ENCODE measurements at regions not wholly inside any gene's neighbourhood (a gene's known extent, or its start where the extent isn't known, plus 50 kb on each side); places are given as distances from the start of the nearest gene placed in this dataset.
A peak's percentile ranks its signal among the peaks of the same experiment; 100 is the strongest.
"Not testable (repeated sequence)": the region's sequence is repeated elsewhere in the genome, so short reads cannot be mapped to it uniquely, and the experiment has no call there.

DNA sequence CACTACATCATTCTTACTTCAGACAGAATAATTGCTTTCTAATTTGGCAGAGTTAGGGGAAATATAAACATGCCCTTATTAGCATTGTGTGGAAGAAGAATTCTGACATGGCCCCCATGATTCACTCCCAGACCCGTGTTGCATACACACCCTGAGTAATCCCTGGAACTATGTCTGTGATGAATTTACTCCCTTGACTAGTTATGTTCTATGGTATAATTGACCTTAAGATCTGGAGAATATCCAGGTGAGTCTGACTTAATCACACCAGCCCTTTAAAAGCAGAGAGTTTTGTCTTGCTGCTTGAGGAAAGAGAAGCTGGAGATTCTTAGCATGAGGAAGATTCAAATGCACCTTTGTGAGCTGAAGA, 262.9 kb downstream of the SOX4 start:
- DNase-seq: no peak

DNA sequence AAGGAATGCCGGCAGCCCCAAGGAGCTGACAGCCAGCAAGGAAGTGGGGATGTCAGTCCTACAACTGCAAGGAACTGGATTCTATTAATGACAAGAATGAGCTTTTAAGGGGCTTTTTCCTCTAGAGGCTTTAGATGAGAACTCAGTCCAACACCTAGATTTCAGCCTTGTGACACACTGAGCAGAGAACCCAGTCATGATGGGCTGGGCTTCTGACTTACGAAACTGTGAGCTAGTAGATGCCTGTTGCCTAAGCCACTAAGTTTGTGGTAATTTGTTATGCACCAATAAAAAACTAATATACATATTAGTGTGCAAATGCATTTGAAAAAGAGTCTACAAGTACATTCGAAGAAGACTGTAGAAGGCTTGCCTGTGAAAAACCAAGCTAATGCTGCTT, 263.3 kb downstream of the SOX4 start:
- DNase-seq: no peak

DNA sequence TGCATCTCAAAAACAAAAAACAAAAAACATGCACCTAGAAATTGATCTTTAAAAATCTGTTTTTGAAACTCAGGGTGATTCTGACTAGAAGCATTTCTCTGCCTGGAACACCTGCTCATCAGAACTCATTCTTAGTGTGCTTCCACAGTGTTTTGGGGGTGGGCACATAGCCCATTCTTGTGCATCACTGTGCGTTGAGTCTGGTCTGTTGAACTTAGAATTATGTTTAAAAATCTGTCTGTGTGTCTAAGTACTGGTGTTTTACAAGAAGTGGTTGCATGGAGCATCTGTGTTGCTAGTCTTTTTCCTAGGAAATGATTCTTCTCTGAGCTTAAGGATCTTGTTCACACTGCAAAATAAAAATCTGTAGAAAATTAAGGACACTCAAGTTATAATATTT, 264.5 kb downstream of the SOX4 start:
- no peak for DNase-seq

DNA sequence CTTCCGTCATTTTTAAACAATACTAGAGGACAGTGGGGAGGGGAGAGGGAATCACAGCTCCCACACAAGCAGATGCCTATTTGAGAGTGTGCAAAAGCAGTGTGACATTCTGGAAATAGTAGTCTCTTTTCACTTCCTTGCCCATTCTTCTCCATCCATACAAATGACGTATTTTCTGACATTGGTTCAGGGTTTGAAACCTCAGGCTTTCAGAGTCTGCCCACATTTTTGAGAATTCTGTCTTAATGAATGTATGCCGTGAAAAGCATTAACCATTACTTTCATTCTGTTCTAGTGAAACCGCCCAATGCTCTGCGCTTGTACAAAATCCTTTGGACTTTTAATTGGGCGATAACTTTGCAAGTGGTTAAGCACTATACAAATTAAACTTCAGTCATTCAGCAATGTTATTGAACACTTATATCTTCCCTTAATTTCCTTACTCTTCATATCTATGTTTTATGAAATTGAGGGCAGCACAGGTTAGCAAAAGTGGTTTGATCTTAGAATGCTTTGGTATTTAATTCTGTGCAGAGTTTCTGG, 265.7 kb downstream of the SOX4 start:
- no peak for DNase-seq

DNA sequence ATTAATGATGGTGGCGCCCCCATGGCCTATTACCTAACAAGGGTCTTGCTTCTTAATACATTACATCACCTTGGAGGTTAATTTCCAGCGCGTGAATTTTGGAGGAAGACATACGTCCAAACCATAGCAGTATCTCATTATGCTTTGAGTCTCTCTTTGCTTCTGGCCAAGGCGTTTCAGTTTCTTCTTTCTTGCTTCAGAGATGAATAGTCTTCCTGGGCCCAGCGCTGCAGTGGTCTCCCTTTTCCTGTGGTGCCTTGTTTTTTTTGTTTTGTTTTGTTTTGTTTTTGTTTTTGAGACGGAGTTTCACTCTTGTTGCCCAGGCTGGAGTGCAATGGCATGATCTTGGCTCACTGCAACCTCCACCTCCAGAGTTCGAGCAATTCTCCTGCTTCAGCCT, 268.4 kb downstream of the SOX4 start:
- DNase-seq: no peak

DNA sequence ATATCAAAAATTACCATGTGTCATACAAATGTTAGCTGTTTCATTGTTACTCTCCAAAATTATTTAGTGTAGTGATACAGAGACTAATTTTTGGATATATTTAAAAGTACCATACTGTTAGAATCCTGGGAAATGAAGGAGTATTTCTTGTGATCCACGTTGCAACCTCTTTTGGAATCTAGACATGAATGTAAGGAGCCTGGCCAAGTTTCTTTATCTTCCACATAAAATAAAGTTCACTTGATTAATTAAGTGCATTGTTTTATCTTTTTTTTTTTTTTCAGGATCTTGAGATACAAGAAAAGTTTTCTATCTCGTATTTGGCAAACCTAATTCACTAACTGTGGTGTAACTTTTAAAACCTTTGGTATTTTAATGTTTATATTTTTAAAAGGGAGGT, 270.7 kb downstream of the SOX4 start:
- no peak for DNase-seq

DNA sequence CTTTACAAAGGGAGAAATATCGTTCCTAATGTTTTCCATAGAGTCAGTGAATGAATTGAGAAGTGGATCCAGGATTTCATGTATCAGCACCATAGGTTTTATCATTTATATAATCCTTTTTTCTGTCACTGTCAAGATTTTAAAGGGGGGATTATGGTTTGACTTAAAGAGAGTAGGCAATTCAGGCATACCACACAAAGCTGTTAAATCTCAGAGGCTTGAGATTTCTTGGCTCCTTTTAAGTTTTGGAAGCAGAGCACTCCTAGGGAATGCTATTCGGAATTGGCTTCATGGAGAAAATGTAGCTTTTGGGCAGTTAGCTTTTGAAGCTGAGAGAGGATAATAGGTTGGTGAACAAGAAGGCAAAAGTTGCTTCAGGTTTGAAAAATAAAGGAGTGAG, 274.7 kb downstream of the SOX4 start:
- no peak for DNase-seq

DNA sequence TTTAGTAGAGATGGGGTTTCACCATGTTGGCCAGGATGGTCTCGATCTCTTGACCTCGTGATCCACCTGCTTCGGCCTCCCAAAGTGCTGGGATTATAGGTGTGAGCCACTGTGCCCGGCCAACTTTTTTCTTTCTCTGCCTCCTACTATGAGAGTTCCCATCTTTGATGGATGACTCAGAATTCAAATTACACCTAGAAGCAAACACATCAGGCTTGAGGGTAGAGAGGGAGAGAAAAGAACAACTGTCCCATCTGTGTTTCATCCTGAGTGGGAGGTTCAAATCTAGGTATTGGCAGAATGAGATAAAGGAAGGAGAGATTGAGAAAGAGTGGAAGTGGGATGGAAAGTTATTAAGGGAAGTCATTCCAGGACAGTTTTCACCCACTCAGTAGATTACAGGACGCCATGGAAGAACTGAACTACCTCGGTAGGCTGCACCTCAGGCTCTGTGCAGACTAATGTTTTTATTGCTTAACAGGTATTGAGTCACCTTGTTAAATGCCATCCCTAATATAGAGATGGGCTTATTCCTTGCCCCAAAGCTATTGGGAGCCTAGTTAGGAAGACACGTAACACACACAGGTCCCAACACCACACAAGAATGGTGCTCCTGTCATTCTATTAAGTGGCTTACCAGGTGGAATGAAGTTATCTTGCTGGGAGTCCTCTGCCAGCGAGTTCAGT, 275.7 kb downstream of the SOX4 start:
- no peak for DNase-seq

DNA sequence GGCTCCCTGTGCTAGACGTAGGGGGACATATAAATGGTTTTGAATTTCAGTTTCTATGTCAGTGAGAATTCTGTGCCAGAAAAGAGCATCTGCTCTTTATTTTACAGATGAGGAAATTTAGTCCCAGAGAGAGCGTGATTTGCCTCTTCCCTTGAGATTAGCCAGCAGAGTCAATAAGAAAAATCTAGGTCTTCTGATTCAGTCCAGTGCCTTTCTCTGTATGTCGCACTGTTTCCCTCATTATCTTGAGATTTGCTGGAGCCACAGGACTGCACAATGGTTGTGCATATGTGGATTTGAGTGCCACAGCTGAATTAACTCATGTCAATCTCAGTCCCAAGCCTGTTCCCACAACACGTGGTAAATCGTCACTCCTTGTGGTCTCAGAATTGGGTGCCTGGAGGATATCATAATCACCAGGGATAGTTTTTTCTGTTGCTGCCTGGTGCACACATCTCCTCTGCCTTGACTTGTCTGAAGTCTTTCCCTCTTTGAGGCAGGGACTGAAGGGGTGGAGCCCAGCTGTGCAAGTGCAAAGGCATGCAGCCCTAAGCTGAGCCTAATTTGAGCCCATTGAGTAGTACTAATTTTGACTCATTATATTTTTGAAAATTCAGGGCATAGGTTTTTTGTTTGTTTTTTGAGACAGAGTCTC, 276.7 kb downstream of the SOX4 start:
- DNase-seq: no peak

DNA sequence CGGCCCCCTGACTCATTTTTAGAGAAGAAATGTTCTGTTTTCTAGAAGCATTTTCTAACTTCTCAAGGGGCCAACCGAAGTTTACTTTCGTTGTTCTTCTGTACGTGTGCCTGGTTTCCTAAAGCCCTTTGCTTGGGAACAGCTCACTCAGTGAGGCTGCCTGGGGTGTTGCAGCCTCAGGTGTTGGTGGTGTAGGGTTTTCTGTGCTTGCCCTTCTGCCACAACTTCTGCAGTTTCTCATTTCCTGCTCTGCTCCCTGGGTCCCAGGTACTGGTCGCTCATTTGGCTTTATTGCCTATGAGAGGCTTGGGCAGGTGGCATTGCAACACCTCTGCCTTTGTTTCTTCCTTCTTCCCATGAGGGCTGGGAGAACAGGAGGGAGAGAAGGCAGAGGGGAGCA, 278.3 kb downstream of the SOX4 start:
- peak; percentile 11 for DNase-seq

DNA sequence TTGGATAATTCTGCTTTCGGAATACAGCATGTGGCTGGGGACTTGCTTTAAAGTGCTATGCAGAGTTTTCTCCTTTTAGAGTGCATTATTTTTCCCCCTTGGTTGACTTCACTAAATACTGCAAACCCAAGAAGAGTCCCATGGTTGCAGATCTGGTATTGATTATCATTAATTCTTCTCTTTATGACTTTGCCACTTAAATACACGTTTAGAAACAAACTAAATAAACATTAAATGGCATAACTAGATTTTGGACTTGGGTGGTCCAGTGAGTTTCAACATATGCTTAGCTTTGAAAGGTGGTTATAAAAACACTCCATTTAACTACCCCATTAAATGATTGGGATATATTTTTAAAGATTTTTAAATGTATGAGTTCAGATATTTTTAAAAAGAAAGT, 279.2 kb downstream of the SOX4 start:
- no peak for DNase-seq

DNA sequence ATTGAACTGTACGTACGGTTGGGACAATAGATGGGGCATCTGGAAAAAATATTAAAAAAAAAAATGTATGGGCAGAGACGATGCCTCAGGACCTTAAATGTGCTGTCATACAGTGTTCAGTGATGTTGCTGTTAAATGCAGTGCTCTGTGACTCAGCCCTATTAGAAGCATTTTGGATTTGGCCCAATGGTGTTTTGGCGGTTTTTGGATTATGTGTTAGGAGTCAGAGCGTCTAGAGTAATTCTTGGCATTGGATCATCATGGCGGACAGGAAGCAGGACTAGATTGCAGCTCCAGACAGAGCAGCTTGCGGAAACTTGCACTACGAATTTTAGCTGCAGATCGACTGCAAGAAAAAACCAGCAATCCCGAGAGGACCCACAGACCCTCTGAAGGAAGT, 280.0 kb downstream of the SOX4 start:
- no peak for DNase-seq

DNA sequence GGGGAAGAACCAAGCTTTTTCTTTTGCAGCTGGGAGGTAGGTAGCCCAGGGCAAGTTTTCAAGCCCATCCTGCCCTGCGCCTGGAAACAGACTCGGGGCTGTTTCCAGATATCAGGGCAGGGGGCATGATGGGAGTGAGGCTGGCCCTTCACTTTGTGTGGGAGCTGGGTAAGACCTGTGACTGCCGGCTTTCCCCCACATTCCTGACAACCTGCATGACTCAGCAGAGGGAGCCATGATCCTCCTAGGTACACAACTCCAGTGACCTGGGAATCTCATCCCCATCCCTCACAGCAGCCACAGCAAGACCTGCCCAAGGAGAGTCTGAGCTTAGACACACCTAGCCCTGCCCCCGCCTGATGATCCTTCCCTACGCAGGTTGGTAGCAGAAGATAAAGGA, 280.8 kb downstream of the SOX4 start:
- no peak for DNase-seq

DNA sequence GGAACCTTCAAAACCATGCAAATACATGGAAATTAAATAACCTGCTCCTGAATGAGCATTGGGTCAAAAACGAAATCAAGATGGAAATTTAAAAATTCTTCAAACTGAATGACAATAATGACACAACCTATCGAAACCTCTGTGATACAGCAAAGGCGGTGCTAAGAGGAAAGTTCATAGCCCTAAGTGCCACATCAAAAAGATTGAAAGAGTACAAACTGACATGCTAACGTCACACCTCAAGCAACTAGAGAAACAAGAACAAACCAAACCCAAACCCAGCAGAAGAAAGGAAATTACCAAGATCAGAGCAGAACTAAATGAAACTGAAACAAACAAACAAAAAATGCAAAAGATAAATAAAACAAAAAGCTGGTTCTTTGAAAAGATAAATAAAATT, 283.5 kb downstream of the SOX4 start:
- DNase-seq: not testable (repeated sequence)

DNA sequence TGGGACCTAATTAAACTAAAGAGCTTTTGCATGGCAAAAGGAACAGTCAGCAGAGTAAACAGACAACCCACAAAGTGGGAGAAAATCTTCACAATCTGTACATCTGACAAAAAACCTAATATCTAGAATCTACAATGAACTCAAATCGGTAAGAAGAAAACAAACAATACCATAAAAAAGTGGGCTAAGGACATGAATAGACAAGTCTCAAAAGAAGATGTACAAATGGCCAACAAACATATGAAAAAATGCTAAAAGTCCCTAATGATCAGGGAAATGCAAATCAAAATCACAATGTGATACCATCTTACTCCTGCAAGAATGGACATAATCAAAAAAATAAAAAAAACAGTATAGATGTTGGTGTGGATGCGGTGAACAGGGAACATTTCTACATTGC, 286.7 kb downstream of the SOX4 start:
- DNase-seq: not testable (repeated sequence)

DNA sequence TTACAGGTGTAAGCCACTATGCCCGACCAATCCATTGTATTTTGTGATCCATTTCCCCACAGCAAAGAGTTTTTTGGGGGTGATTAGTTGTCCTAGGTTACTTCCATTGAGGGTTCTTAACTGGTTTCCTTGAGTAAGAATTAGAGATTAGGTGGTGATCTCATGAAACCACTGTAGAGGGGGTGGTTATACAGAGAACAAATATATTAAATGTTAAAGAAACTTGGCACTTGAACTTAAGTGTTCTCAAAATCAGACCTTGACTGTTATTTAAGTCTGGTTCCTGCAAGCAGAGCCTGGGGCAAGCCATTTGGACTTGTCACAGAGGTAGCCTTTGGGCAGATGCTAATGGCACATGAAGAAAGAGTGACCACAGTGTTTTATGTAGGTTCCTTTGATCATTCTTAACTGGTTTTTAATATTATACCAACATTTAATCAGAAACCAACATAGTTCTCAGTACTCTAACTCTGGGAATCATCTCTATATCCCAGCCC, 288.5 kb downstream of the SOX4 start:
- no peak for DNase-seq

DNA sequence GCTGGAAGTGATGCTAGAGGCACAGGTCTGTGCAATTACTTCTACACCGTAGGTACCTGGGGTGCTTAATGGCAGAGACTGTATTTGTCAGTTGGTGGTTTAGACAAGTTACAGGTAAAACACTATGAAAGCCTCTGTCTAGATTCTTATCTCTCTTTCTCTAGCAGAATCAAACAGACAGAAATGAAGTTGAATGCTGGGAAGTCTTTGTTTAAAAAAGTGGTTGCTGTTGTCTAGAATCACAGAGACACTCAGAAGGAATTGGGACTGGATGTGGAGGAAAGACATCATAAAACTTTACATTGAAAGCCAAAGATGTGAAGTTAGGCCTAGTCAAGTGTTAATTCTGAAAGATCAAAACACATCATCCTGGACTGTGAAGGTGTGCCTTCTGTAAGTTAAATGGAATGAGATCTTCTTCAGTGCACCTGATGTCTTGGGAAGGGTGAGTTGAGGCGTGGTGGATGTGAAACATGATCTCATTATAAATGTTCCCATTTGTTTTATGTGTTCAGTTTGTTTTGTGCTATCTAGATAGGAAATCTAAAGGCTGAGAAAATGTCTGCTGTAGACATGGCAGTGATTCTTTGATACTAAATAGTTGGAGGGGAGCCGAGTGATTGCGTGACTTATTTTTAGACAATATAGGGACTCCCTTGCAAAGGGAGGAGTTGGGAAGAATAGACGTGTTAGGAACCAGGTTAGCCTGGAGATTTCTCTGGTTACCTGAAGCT, 290.2 kb downstream of the SOX4 start:
- DNase-seq: peak; percentile 6

DNA sequence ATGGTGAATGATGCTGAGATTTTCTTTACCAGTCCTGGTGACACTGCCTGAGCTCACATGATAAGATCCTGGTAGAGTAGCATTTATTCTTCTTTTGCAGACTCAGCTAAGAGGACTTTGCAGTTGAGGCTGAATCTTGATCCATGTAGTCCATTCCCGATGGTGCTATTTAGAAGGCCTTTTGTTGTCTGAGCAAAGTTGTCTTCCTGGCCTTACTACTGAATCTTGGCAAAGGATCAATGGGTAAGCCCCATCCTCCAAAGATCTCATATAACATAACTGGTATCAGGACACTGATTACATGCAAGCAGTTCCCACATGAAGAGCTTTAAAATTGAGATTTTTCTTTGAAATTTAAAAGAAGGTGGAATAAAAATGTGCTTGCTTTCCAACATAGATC, 291.6 kb downstream of the SOX4 start:
- DNase-seq: no peak

DNA sequence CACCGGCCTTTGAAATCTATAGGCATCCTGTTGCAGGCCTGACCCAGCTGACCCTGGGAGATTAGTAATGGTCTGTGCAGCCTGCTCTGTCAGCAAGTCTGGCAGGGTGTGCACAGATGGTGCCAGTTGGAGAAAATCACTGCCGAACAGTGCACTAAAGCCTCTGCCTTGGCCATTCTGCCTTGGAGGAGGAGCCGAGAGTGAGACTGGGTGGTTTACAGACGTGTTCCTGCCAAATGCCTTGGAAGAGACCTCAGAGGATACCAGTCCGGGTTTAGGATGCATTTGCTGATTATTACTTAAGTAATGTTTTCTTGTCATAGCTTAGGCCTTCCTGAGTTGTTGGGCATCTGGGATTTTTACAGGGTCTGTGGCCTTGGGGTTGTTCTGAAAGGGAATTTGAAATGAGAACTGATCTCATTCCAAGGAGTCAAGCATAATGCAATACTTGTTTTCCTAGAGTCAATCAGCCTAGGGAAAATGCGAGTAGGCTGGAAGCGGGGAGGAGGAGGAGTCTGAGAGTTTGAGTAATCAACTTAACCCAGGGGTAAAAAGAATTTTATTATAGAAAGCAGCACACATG, 292.1 kb downstream of the SOX4 start:
- no peak for DNase-seq

DNA sequence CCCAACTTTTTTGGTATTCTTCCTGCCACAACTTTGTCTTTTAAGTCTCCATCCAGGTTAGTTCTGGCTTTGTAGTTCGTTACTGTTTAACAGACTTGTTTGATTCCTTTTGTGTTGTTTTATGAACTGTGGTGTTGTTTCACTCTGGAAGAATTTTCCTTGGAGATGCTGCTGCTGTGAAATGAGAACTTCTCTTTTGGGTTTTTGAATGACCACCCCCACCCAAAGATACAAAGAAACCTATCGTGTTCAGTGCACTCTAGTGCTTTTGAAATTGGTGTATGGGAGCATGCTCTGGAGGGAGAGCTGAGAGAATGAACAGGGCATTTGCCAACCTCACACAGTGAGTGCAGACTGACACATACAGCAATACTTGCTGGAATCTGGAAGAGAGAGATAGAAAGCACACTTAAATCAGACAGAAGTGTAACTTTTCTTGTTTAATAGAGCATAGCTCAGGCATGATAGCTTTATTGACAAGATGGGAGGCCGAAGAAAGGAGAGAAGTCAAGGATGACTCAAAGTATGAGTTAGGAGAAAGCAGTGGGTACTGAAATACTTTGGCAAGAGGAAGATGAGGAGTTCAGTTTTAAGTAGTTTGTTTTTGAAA, 293.1 kb downstream of the SOX4 start:
- DNase-seq: no peak

DNA sequence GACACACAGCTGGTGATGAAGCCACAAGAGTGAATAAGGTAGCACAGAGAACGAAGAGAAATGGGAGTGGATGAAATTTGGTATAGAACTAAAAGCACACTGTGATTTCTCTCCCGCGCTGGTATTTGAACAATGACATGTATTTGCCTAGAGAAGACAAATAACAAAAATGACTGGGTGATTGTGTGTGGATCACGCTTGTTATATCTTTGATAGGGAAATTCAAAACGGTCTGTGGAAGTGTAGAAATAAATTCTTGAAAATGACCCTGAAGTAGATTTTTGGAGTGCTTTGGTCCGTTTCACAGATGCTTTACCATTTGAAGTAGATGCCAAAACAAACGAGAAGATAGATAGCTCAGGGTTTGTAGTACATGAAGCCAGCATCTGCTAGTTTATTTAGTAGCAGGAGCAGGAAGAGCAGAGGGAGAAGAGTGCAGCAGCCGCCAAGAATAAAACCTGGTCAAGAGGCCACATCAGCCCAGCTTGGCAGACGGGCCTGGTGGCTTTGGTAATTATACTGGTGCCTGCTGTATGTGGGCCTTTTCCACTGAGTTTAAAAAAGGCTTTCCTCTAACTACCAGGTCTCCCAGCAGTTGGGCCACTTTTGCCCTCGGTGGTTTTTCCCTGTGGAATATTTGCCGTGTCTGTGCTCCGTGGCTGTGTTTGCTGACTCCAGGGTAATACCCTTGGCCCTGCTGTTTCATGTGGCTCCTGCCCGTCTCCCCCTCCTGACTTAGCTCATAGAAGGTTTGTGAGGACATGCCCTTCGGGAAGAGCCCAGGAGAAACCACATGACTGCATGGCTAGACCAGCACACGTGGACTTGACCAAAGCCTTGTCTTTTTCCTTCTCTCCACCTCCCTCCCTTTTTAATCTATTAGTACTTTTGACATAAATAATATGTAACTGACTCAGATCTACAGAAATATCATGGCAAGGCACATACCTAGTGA, 294.0 kb downstream of the SOX4 start:
- DNase-seq: peak; percentile 67

DNA sequence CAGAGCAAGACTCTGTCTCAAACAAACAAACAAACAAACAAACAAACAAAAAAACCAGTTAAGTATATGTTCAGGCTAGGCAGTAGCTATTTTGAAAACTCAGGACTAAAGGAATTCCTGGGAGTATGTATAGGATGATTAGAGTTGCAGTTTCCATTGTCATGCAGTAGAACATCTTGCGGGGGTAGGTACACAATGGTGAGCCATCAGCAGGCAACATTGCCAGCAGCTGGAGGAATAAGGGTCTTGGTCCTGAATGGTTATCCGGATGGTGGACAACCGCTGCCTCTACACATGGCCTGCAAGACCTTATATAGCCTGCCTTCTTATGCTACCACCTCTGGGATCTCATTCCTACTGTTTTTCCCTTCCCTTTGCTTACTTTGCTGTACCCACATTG, 297.5 kb downstream of the SOX4 start:
- no peak for DNase-seq
